Small intestine (tissue), 7 donors: ENCODE measurements at regions not wholly inside any gene's neighbourhood (a gene's known extent, or its start where the extent isn't known, plus 50 kb on each side); places are given as distances from the start of the nearest gene placed in this dataset.
"Not testable (repeated sequence)": the region's sequence is repeated elsewhere in the genome, so short reads cannot be mapped to it uniquely, and the experiment has no call there.

Experiments used
- DNase-seq, 2 donors: peaks; one replicate each; pipeline versions ENCODE4 v3.0.0 to v3.0.0-alpha.2; 2013
- FAIRE-seq: peaks from 2 replicates; lab custom pipeline; 2012; peaks lifted over from hg19 to GRCh38; lab: Jason Lieb, UNC
- H3K27ac ChIP-seq, 3 donors: one replicate each; pipeline ENCODE4 v1.5.1; 2013; ENCODE audit warnings: low read length in 2 of 3, mild to moderate bottlenecking in 2 of 3, control low read depth in 1 of 3, inconsistent platforms in 1 of 3, low read depth in 1 of 3, moderate library complexity in 1 of 3
- H3K27me3 ChIP-seq, 3 donors: one replicate each; pipeline ENCODE4 v1.6.1; 2013; ENCODE audit warnings: low read length in 3 of 3, inconsistent platforms in 1 of 3; ENCODE audit not compliant: control insufficient read depth in 3 of 3, insufficient read depth in 3 of 3
- H3K36me3 ChIP-seq, 3 donors: one replicate each; pipeline ENCODE4 v1.6.1; 2013; ENCODE audit warnings: low read length in 3 of 3, inconsistent platforms in 1 of 3, low read depth in 1 of 3, mild to moderate bottlenecking in 1 of 3, moderate library complexity in 1 of 3; ENCODE audit not compliant: control insufficient read depth in 3 of 3, insufficient read depth in 2 of 3
- H3K4me1 ChIP-seq, 3 donors: one replicate each; pipeline ENCODE4 v1.6.1; 2013; ENCODE audit warnings: low read length in 2 of 3, inconsistent platforms in 1 of 3, low read depth in 1 of 3, mild to moderate bottlenecking in 1 of 3, moderate library complexity in 1 of 3; ENCODE audit not compliant: control insufficient read depth in 3 of 3, insufficient read depth in 2 of 3
- H3K4me3 ChIP-seq, 3 donors: one replicate each; pipeline ENCODE4 v1.5.1; 2013; ENCODE audit warnings: low read length in 3 of 3, control low read depth in 1 of 3, inconsistent platforms in 1 of 3, low read depth in 1 of 3, mild to moderate bottlenecking in 1 of 3, moderate library complexity in 1 of 3
- H3K9me3 ChIP-seq, 2 donors: one replicate each; pipeline ENCODE4 v1.6.1; 2013; ENCODE audit warnings: low read depth in 1 of 2, low read length in 1 of 2; ENCODE audit not compliant: control insufficient read depth in 2 of 2, insufficient read depth in 1 of 2
- WGBS, 3 donors: extraction: QIAGEN DNeasy Blood & Tissue Kit; methylation state at CpG; one replicate each; pipeline ENCODE4 v1.1.7; 2013; 5-methylcytosine and 5-hydroxymethylcytosine counted together
- donor health status: healthy with polysubstance abuse.
- donor health status: control.
- donor health status: control.
- donor health status: Bipolar disorder and iron deficiency.
- donor health status: healthy.

DNA sequence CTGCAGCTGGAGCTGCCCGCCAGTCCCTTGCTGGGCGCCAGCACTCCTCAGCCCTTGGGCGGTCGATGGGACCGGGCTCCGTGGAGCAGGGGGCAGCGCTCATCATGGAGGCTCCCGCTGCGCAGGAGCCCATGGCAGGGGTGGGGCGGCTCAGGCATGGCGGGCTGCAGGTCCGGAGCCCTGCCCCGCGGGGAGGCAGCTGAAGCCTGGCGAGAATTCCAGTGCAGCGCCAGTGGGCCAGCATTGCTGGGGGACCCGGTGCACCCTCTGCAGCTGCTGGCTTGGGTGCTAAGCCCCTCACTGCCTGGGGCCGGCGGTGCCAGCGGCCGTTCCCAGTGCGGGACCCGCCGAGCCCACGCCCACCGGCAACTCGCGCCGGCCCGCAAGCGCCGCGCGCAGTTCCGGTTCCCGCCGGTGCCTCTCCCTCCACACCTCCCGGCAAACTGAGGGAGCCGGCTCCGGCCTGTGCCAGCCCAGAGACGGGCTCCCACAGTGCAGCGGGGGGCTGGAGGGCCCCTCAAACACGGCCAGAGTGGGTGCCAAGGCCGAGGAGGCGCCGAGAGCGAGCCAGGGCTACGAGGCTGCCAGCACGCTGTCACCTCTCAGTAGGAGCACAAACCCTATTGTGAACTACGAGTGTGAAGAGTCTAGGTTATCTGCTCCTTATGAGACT lies 687.1 kb downstream of the PCDH17 start:
- FAIRE-seq (no peak), DNase-seq (no peak)
- Histone ChIP-seq H3K27me3 (no peaks in the 10 kb centered on the region), H3K4me3 (no peak overlapping the region), H3K36me3 (no peaks in the 10 kb centered on the region), H3K4me1 (no peaks in the 10 kb centered on the region), H3K9me3 (no peaks in the 10 kb centered on the region), H3K27ac (no peak overlapping the region)
- WGBS, 3 donors, result 92 to 96% (median 93%) methylated on average over 42 to 50 of the region's 50 CpGs

DNA sequence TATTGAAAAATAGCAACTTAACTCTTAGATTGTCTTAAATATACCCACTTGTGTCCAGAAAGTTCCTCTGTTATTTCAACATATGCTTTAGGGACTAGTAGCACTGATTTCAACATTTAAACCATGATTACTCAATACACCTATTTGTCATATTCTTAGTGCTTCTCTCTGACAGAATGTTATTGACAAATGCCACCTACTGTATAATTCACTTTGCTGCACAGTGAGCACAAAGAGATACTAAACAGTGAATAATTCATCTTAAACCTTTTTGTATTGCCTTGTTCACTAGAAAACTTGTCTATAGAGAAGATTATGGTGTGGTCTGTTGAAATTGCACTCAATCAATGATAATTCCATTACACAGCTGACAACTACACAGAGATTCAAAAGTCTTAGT lies 692.6 kb downstream of the PCDH17 start:
- Histone ChIP-seq H3K4me1 (no peaks in the 10 kb centered on the region), H3K27ac (no peak overlapping the region)
- no peak for FAIRE-seq

DNA sequence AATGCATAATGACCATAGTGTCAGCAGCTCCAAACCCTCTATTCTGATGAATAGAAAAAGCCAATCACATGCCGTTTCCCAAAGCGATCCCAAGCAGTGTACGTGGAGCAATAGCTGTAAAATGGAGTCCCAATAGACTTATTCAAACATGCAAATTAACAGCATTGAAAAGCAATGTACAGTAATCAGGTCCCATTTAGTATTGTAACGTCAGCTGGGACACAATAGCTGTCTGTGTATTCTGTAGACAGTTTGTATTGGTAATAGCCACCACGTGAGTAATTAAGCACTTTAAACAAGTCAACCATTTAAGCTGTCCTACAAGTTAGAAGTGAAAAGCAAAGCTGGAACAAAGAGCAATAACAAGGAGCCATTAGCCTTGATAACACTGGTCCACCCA lies 698.2 kb downstream of the PCDH17 start:
- Histone ChIP-seq H3K27me3 (no peaks in the 10 kb centered on the region), H3K4me3 (no peak overlapping the region), H3K9me3 (no peaks in the 10 kb centered on the region), H3K27ac (no peak overlapping the region), H3K36me3 (no peaks in the 10 kb centered on the region), H3K4me1 (no peaks in the 10 kb centered on the region)
- WGBS, 3 donors, result 51 to 79% (median 55%) methylated on average over 5 of the region's 5 CpGs
- DNase-seq (no peak), FAIRE-seq (no peak)

More for the DNA sequence above, 692.6 kb downstream of the PCDH17 start:
- H3K27me3 ChIP-seq, result no peaks in the 10 kb centered on the region
- no peaks in the 10 kb centered on the region for H3K9me3 ChIP-seq
- H3K4me3 ChIP-seq, result no peak overlapping the region
- peak in 1 of 2 donors; percentile 7 for DNase-seq
- H3K36me3 ChIP-seq, result no peaks in the 10 kb centered on the region

DNA sequence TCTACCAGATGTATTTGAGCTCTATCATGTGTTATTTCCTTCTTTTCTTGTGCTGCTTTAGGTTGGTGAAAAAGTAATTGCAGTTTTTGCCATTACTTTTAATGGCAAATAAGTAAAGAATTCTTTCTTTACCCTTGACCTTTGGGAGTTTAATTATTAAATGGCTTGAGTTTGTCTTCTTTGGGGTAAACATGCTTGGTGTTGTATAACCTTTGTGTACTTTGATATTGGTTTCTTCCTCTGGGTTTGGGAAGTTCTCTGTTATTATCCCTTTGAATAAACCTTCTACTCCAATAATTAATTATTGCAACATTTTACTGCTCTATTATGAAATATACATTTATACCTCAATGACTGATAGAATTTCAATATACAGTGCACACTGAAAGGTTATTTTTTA lies 709.4 kb downstream of the PCDH17 start:
- H3K27me3 ChIP-seq, result no peaks in the 10 kb centered on the region
- H3K36me3 ChIP-seq, result no peaks in the 10 kb centered on the region
- H3K4me3 ChIP-seq, result no peak overlapping the region
- FAIRE-seq, result no peak
- no peaks in the 10 kb centered on the region for H3K9me3 ChIP-seq
- no peak overlapping the region for H3K27ac ChIP-seq
- H3K4me1 ChIP-seq, result no peaks in the 10 kb centered on the region
- no peak for DNase-seq

DNA sequence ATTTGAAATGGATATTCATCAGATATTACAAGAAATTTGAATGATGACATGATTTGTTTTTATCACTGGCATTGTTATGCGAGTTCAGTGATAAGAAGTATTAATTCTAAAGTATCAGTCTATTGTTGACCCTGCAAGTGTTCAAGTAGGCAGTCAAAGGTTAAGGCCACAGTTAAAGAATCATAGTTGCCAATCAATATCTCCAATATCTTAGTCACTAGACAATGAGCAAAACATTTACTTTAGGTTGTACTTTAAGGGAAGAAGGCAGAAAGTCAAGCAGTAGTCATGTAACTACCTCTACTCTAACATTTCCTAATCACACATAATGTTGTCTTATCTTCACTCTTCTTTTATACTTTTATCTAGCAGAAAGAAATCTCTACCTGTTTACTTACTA lies 709.8 kb downstream of the PCDH17 start:
- H3K27me3 ChIP-seq, result no peaks in the 10 kb centered on the region
- no peak overlapping the region for H3K4me3 ChIP-seq
- WGBS, 3 donors, result 31 to 70% (median 41%) methylated on average over 1 of the region's 1 CpG
- H3K9me3 ChIP-seq, result no peaks in the 10 kb centered on the region
- DNase-seq (no peak), FAIRE-seq (no peak)
- no peak overlapping the region for H3K27ac ChIP-seq
- no peaks in the 10 kb centered on the region for H3K36me3 ChIP-seq
- H3K4me1 ChIP-seq, result no peaks in the 10 kb centered on the region

DNA sequence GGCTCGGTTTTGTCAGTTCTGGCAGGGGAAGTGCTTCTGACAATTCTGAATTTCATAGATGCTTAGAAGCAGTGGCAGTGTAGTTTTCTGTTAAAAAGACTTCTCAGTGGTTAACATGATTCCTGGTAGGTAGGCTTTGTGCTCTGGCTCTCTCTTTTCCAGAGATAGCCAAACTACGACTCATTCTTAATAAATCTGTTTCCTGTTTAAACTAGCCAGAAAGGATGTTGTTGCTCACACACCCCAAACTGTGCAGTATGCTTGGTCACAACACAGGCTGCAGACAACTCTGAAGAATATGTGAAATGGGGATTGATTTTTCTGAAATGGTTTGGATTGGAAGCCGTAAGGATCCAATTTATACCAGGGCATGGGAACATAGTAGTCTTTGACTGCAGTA lies 711.5 kb downstream of the PCDH17 start:
- no peak overlapping the region for H3K27ac ChIP-seq
- FAIRE-seq, result no peak
- no peaks in the 10 kb centered on the region for H3K27me3 ChIP-seq
- WGBS, 3 donors, result 59 to 73% (median 63%) methylated on average over 3 of the region's 3 CpGs
- H3K4me1 ChIP-seq, result no peaks in the 10 kb centered on the region
- H3K9me3 ChIP-seq, result no peaks in the 10 kb centered on the region
- no peak for DNase-seq
- H3K4me3 ChIP-seq, result no peak overlapping the region
- H3K36me3 ChIP-seq, result no peaks in the 10 kb centered on the region

DNA sequence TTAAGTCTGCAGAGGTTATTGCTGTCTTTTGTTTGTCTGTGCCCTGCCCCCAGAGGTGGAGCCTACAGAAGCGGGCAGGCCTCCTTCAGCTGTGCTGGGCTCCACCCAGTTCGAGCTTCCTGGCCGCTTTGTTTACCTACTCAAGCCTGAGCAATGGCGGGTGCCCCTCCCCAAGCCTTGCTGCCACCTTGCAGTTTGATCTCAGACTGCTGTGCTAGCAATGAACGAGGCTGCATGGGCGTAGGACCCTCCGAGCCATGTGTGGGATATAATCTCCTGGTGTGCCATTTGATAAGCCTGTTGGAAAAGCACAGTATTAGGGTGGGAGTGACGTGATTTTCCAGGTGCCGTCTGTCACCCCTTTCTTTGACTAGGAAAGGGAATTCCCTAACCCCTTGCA lies 720.6 kb downstream of the PCDH17 start:
- not testable (repeated sequence) for FAIRE-seq, H3K9me3 ChIP-seq, H3K36me3 ChIP-seq, H3K4me1 ChIP-seq, DNase-seq, H3K4me3 ChIP-seq, H3K27ac ChIP-seq, H3K27me3 ChIP-seq
- WGBS, 3 donors, result 82 to 86% (median 86%) methylated on average over 9 of the region's 9 CpGs

DNA sequence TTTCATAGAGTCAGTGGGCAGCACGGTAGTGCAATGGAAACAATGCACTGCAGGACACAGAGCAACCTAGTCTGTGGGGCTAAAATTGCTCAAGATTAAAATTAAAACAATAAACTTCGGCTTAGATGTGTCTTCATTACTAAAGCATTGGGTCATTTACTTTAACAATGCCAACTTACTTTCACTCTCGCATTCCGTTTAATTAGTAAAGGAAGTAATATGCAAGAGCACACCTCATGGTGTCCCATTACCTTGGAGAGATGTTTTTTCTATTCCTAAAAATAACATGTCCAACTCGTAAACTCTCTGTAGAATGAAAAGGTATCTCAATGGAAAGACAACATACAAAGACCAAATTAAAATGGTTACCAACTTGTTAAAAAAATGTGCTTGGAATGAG lies 738.4 kb downstream of the PCDH17 start:
- FAIRE-seq, result no peak
- Histone ChIP-seq H3K4me3 (no peak overlapping the region), H3K27me3 (no peaks in the 10 kb centered on the region), H3K27ac (no peak overlapping the region), H3K9me3 (no peaks in the 10 kb centered on the region), H3K36me3 (no peaks in the 10 kb centered on the region), H3K4me1 (no peaks in the 10 kb centered on the region)
- no peak for DNase-seq
- WGBS, 3 donors, result 86 to 91% (median 87%) methylated on average over 5 of the region's 5 CpGs

DNA sequence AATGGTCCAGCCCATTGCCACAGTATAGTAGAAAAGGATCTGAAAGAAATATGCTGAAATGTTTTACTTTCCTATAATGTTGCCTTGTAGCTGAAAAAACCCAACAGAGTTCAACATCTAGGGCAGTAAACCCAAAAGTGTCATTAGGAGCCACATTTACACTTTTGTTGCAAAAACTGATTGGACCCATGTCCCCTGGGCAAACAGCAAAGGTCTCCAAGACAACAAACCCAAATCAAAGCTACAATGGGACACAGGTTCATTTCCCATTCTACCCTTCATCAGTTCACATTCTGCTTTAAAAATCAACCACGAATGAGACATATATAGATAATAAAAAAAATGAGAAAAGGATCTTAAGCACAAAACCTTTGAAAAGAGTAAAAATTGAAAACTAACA lies 744.8 kb downstream of the PCDH17 start:
- FAIRE-seq (no peak), DNase-seq (no peak)
- Histone ChIP-seq H3K36me3 (no peaks in the 10 kb centered on the region), H3K4me1 (no peaks in the 10 kb centered on the region), H3K27ac (no peak overlapping the region), H3K9me3 (no peaks in the 10 kb centered on the region), H3K27me3 (no peaks in the 10 kb centered on the region), H3K4me3 (no peak overlapping the region)
- WGBS, 3 donors, result 66 to 81% (median 73%) methylated on average over 1 of the region's 1 CpG
